ENCODE measurements at regions not wholly inside any gene's neighbourhood (a gene's known extent, or its start where the extent isn't known, plus 50 kb on each side); places are given as distances from the start of the nearest gene placed in this dataset.

GRCh38 chr6:23013776-23014175 lies 444.4 kb downstream of the HDGFL1 start:
- DNase-seq (ENCODE audit: low read depth, low spot score), result peak; percentile 58

DNA sequence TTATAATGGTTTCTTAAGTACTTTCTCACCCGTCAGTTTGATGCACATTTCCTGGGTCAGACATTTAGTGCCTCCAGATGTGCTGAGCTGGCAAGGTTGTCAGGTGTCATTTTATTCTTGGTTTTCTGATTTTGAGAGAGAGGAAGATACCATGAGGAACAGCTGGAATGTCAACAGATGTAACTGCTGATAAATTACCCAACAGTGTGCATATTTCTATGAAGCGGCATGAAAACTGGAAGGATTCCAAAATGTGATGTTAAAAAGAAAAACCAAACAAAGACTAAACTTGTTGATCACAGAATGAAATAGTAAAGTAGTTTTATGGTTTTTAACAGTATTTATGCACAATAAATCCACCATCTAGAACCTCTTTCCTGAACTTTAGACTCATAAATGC lies 447.3 kb downstream of the HDGFL1 start:
- DNase-seq (ENCODE audit: low read depth, low spot score), result no peak

GRCh38 chr6:23021487-23021886 lies 452.1 kb downstream of the HDGFL1 start:
- DNase-seq (ENCODE audit: low read depth, low spot score), result no peak

- peak; percentile 3 for DNase-seq (ENCODE audit: low read depth, low spot score)
Measured at GRCh38 chr6:23027281-23027680, 457.9 kb downstream of the HDGFL1 start.

GRCh38 chr6:23031986-23032385 lies 462.6 kb downstream of the HDGFL1 start:
- DNase-seq (ENCODE audit: low read depth, low spot score), result no peak

DNA sequence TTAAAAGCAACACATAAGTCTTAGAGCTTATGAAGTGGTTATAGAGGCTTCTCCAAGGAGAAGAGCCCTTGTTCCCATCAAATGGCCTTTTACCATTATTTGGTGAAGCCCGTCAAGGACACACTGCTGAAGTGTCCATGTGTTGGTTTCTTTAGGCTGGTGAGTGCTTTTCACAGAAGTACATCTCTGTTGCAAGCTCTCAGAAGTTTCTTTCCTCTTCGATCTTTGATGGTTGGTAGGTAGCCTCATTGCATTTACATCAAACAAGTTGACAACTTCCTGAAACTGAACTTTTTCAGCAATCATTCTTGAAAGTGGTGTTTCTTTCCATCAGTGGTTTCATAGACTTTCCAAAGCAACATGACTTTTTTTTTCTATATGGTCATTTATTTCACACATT lies 465.6 kb downstream of the HDGFL1 start:
- DNase-seq (ENCODE audit: low read depth, low spot score), result no peak

GRCh38 chr6:23036406-23036983 lies 467.1 kb downstream of the HDGFL1 start:
- peak; percentile 7 for DNase-seq (ENCODE audit: low read depth, low spot score)

DNA sequence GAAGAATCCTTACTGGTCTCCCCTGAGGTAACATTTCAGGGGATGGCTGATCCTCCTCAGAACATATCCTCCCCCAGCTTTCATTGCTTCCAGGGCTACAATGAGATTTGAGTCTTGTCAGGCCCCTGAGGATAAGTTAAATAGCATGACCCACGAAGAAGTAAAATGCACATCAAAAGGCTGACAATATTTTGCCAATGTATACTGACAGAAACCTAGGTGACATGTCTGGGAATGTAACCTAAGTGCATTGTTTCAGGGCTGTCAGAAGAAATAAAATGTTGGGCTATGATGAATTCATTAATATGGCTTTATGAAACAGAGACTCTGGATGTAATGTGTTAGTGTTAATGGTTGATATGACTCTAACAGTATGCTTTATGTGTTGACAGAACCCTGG lies 471.5 kb downstream of the HDGFL1 start:
- no peak for DNase-seq (ENCODE audit: low read depth, low spot score)

DNA sequence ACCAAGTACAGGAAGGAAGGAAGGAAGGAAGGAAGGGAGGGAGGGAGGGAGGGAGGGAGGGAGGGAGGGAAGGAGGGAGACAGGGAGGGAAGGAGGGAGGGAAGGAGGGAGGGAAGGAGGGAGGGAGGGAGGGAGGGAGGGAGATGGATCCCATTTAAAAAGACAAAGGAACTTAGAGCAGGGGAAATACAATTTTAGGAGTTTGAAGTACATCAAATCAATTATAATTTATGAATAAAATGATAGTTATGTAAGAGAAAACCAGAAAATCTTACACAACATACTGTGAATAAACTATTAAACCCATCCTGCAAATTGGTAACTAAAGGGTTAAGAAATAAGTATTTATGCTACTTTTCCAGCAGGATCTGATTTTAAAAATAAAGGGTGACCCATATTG lies 475.9 kb downstream of the HDGFL1 start:
- DNase-seq (ENCODE audit: low read depth, low spot score), result no peak

- DNase-seq (ENCODE audit: low read depth, low spot score), result no peak
Measured at GRCh38 chr6:23055523-23055922, 486.2 kb downstream of the HDGFL1 start.

- no peak for DNase-seq (ENCODE audit: low read depth, low spot score)
Measured at GRCh38 chr6:23073821-23074220, 504.5 kb downstream of the HDGFL1 start.

GRCh38 chr6:23077772-23078171 lies 508.4 kb downstream of the HDGFL1 start:
- DNase-seq (ENCODE audit: low read depth, low spot score), result no peak

- DNase-seq (ENCODE audit: low read depth, low spot score), result no peak
Measured at GRCh38 chr6:23081701-23082100, 512.3 kb downstream of the HDGFL1 start.

GRCh38 chr6:23086100-23086499 lies 516.7 kb downstream of the HDGFL1 start:
- no peak for DNase-seq (ENCODE audit: low read depth, low spot score)

DNA sequence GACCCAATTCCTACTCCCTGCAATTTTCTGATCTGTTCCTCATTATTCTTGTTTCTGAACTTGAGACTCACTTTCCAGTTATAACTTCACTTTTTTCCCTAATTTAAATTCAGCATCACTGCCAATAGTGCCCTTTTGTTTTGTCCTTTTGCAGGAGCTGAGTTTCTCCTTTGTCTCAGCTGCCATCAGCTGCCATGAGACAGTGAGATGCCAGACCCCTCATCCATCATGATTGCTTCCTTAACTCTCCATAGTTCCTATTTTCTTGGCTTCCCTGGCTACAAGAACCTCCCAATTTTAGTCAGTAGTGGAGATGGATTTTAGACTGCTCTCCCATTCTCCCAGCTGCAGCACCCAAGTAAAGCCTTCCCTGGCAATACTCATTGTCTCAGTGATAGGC lies 518.1 kb downstream of the HDGFL1 start:
- peak; percentile 2 for DNase-seq (ENCODE audit: low read depth, low spot score)

DNA sequence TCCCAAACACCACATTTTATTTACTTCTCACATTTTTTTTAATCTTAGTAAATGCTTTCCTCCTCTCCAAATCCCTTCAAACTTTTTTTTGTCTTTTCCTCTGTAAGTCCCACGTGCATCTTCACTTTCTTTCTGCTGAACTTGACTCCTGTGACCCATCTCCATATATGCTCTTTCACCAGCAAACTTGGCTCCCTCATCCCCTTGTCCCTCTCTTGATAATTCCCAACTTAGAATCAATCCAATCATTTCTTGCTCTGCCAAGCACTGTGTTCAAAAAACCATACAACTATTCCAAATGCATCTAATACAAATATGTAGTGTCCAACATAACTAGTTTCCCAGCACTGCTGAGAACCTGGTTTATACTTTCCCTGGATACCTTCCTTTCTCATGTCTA lies 519.4 kb downstream of the HDGFL1 start:
- DNase-seq (ENCODE audit: low read depth, low spot score), result no peak

GRCh38 chr6:23089981-23090380 lies 520.6 kb downstream of the HDGFL1 start:
- DNase-seq (ENCODE audit: low read depth, low spot score), result no peak

DNA sequence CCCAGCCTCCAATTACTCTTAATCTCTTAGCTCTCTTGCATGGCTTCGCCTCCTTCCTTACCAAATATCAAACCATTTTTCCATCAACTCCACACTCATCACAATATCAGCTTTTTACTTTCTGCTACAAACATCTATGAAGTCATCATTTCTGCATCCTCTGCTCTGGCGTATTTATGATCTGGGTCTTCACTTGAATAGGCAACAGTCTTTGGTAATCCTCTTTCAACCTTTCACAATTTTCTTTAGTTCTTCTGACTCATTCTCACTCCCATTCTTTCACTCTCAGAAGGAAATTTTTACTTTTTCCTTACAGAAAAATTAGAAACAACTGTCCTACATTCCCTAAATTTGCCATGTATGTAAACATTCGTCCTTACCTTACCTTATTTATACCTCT lies 522.4 kb downstream of the HDGFL1 start:
- DNase-seq (ENCODE audit: low read depth, low spot score), result no peak

DNA sequence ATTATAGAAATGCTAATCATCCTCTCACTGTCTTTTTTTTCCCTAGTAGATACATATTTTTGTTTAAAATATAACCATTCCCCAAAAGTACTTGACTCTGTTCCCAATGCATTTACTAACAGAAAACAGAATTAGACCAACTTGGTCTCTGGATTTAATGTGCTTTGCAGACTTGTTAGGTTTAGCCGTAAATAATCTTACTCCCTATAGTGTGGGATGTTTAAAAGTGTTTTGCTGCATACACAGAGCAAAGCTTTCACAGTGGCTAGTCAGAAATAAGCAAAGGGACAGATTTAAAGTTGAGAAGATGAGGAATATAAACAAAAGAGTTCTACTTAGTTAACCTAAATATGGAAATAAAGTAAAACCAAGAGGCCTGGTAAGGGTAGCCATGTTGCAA lies 527.5 kb downstream of the HDGFL1 start:
- DNase-seq (ENCODE audit: low read depth, low spot score), result no peak

GRCh38 chr6:23097566-23097965 lies 528.2 kb downstream of the HDGFL1 start:
- DNase-seq (ENCODE audit: low read depth, low spot score), result no peak

DNA sequence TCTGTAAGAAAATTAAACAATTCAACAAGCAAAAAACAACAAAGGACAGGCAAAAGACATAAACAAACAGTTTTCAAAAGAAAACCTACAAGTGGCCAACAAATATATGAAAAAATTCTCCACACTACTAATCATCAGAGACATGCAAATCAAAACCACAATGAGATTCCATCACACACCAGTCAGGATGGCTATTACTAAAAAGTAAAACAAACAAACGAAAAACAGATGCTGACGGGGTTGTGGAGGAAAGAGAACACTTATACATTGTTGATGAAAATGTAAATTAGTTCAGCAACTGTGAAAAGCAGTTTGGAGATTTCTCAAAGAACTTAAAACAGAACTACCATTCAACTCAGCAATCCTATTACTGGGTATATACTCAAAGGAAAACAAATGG lies 537.6 kb downstream of the HDGFL1 start:
- DNase-seq (ENCODE audit: low read depth, low spot score), result peak; percentile 79

GRCh38 chr6:23111984-23112383 lies 542.6 kb downstream of the HDGFL1 start:
- DNase-seq (ENCODE audit: low read depth, low spot score), result peak; percentile 2

DNA sequence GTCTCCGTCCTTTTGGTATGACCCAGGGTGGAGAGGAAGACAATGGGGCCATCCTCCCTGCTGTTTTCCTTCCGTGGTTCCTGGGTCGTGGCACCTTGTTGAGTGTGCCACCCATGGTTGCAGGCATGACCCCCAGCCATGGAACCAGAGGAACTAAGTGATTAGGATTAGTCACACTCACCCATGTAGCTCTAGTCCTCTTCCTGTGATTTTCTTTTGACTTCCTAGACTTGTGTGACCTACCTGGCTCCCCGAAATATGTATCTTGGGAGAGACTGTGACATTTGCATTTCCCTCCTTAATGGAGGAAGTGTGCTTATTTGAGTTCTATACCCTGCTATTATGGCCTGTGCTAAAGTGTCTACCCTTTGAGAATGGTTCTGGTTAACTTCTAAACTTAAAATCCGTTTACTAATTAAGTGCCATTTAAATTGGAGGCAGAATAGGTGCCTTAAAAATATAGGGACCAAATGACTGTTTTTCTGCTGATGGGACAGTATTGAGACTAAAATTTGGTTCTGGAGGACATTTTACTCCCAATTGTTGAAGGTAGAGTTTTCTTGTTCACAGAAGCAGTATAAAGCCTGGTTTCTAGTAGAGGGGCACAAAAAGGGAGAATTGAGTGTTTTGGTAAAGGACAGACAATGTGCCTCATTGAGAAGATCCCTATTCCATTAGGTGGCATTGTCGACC lies 545.6 kb downstream of the HDGFL1 start:
- no peak for DNase-seq (ENCODE audit: low read depth, low spot score)

DNA sequence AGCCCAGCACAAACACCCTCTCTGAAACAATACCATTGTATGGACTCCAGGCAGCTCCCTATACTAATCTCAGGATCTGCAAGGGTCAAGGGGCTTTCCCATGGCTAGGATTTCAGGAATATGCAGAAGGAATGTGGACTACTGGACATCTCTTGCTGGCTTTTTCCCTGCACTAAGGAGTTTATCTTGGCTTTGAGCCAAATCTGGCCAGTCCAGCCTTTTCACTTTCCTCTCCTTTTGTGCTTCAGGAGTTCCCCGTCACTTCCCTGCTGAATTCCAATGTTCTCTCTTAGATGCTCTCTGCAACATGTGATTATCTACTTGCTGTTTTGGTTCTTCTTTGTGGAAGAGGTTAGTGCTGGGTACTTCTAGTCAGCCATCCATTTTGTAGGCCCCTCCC lies 568.2 kb downstream of the HDGFL1 start:
- peak; percentile 61 for DNase-seq (ENCODE audit: low read depth, low spot score)

All from astrocyte of the hippocampus (primary cell).